Prostate gland (tissue), 2 donors: ENCODE measurements at regions not wholly inside any gene's neighbourhood (a gene's known extent, or its start where the extent isn't known, plus 50 kb on each side); places are given as distances from the start of the nearest gene placed in this dataset.

Experiments used
- DNase-seq: peaks from one replicate; pipeline ENCODE4 v3.0.0-alpha.2; 2019; ENCODE audit warnings: low spot score
- H3K27ac ChIP-seq, 2 donors: fragments of 200-600 bp; sonication (generic); 2 replicates each; pipeline ENCODE4 v1.5.1; 2017 to 2019
- H3K27me3 ChIP-seq: fragments of 200-600 bp; sonication (generic); replicated peaks from 2 replicates; pipeline ENCODE4 v1.5.1; 2019; ENCODE audit not compliant: insufficient read depth
- H3K36me3 ChIP-seq, 2 donors: fragments of 200-600 bp; sonication (generic); 1 replicate in 1 of 2; 2 replicates in 1 of 2; pipeline versions ENCODE4 v1.5.1 to v1.8.1; 2017 to 2019
- H3K4me1 ChIP-seq: fragments of 200-600 bp; sonication (generic); replicated peaks from 2 replicates; pipeline ENCODE4 v1.5.1; 2019
- H3K4me3 ChIP-seq, 2 donors: fragments of 200-600 bp; sonication (generic); 2 replicates each; pipeline ENCODE4 v1.5.1; 2017 to 2019
- H3K9me3 ChIP-seq: fragments of 200-600 bp; sonication (generic); 2 replicates; pipeline ENCODE4 v1.5.1; 2017
- CTCF ChIP-seq, 4 experiments: fragments of 200-600 bp in 2 of 4; fragments of 450-650 bp in 2 of 4; sonication (generic) in 2 of 4; IDR thresholded peaks; 1 replicate in 3 of 4; 2 replicates in 1 of 4; pipeline ENCODE4 v1.5.1; 2016 to 2019; ENCODE audit warnings: antibody characterized with exemption in 4 of 4, mild to moderate bottlenecking in 2 of 4, moderate library complexity in 2 of 4
- POLR2A ChIP-seq: fragments of 450-650 bp; IDR thresholded peaks from one replicate; pipeline ENCODE4 v1.6.1; 2016; ENCODE audit warnings: antibody characterized with exemption, mild to moderate bottlenecking
- POLR2AphosphoS5 ChIP-seq: sonication (generic); formaldehyde crosslinking; IDR thresholded peaks from one replicate; pipeline ENCODE4 v1.6.1; 2017; ENCODE audit warnings: antibody characterized with exemption
- WGBS: methylation state at CpG from one replicate; pipeline ENCODE4 v1.1.5; 2018; 5-methylcytosine and 5-hydroxymethylcytosine counted together
- intact Hi-C: fragments of 100-400 bp; cut with DNase I; formaldehyde crosslinking; loops from one replicate; pipeline ENCODE4 v1.14.2; 2022

GRCh38 chr17:59512844-59513385 lies 52.5 kb upstream of the DHX40 start:
- no peaks in the 10 kb centered on the region for H3K9me3 ChIP-seq
- no peak overlapping the region for H3K27ac ChIP-seq
- H3K4me3 ChIP-seq: no peak overlapping the region
- TF ChIP-seq CTCF (IDR thresholded peaks at IDR 0.05): no peak
- 71% methylated on average over 6 of the region's 6 CpGs for WGBS
- no peaks in the 10 kb centered on the region for H3K27me3 ChIP-seq
- no peaks in the 10 kb centered on the region for H3K36me3 ChIP-seq
- intact Hi-C loops: no loop called here
- DNase-seq: no peak
- no peaks in the 10 kb centered on the region for H3K4me1 ChIP-seq

DNA sequence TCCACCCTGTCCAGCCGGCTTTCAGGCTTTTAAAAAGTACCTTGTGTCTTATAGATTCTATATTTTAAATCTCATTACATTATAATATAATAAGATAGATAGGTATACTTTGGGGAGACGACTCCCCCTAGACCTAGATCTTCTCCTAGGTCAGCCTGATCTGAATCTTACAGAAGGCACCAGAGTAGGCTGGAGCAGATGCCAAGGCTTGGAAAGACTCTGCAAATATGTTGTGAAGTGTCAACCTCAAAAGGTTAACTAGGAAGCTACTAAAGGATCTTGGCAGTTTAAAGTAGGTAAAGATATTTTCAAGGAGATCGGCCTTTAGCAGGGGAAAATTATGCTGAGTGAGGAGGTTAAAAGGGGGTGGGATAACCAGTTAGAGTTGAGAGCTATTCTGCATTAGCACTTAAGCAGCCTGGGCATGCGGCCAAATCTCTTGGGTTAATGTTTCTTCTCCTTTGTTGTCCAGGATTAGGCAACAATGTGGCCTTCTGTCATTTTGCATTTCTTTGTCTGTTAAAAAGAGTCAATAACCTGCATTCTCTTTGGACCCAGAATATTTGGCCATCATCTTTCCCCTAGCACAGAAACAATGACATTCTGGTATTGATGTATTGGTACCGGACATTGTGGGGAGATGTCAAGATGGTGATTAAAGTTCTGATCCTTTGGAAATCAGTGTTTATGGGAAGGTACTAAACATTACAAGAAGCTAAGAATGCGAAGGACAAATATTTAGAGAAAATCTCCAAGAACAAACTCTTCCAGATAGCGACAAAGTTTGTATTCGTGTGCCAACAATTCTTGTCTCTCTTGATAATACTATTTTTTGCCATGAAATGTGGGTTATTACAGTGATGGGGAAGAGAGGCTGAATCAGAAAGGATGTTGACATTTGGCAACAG lies 51.2 kb upstream of the DHX40 start:
- Histone ChIP-seq H3K4me3 (no peak overlapping the region), H3K27me3 (no peaks in the 10 kb centered on the region), H3K9me3 (no peaks in the 10 kb centered on the region), H3K4me1 (no peaks in the 10 kb centered on the region), H3K36me3 (no peaks in the 10 kb centered on the region), H3K27ac (no peak overlapping the region)
- intact Hi-C loops: no loop called here
- peak; percentile 63 for DNase-seq
- 21% methylated on average over 8 of the region's 8 CpGs for WGBS
- TF ChIP-seq POLR2A: no peak
- peak; percentile 11 for TF ChIP-seq POLR2AphosphoS5
